Transverse colon (tissue), 4 donors: ENCODE measurements at regions not wholly inside any gene's neighbourhood (a gene's known extent, or its start where the extent isn't known, plus 50 kb on each side); places are given as distances from the start of the nearest gene placed in this dataset.

ENCODE experiments used
- DNase-seq: peaks from one replicate; pipeline ENCODE4 v3.0.0-alpha.2; 2019
- H3K27ac ChIP-seq, 4 donors: fragments of 200-600 bp; sonication (generic); 2 replicates each; pipeline ENCODE4 v1.5.1; 2016 to 2018; ENCODE audit warnings: inconsistent platforms in 4 of 4
- H3K27me3 ChIP-seq: fragments of 200-600 bp; sonication (generic); 2 replicates; pipeline ENCODE4 v1.5.1; 2017; ENCODE audit warnings: inconsistent platforms
- H3K36me3 ChIP-seq, 4 donors: fragments of 200-600 bp; sonication (generic); 2 replicates each; pipeline ENCODE4 v1.5.1; 2017 to 2019; ENCODE audit warnings: inconsistent platforms in 4 of 4
- H3K4me1 ChIP-seq, 4 donors: fragments of 200-600 bp; sonication (generic); 2 replicates each; pipeline ENCODE4 v1.5.1; 2017 to 2020; ENCODE audit warnings: inconsistent platforms in 4 of 4
- H3K4me3 ChIP-seq, 4 donors: fragments of 200-600 bp; sonication (generic); 1 replicate in 1 of 4; 2 replicates in 3 of 4; pipeline versions ENCODE4 v1.5.1 to v1.6.1; 2017 to 2019; ENCODE audit warnings: inconsistent platforms in 4 of 4
- H3K9me3 ChIP-seq, 2 donors: fragments of 200-600 bp; sonication (generic); 2 replicates each; pipeline ENCODE4 v1.5.1; 2017 to 2019; ENCODE audit warnings: inconsistent platforms in 2 of 2
- CTCF ChIP-seq, 5 experiments: fragments of 200-600 bp in 3 of 5; fragments of 450-650 bp in 2 of 5; sonication (generic) in 3 of 5; IDR thresholded peaks; 1 replicate in 2 of 5; 2 replicates in 3 of 5; pipeline ENCODE4 v1.5.1; 2016 to 2017; ENCODE audit warnings: antibody characterized with exemption in 5 of 5, inconsistent platforms in 3 of 5, mild to moderate bottlenecking in 2 of 5, moderate library complexity in 1 of 5
- EP300 ChIP-seq: sonication (generic); formaldehyde crosslinking; IDR thresholded peaks from one replicate; pipeline ENCODE4 v1.6.1; 2017; ENCODE audit warnings: antibody characterized with exemption, low read depth
- POLR2A ChIP-seq: fragments of 450-650 bp; IDR thresholded peaks from one replicate; pipeline ENCODE4 v1.6.1; 2016; ENCODE audit warnings: antibody characterized with exemption, mild to moderate bottlenecking, moderate library complexity
- POLR2AphosphoS5 ChIP-seq, 3 donors: sonication (generic); formaldehyde crosslinking; IDR thresholded peaks; one replicate each; pipeline ENCODE4 v1.6.1; 2016; ENCODE audit warnings: antibody characterized with exemption in 3 of 3
- WGBS, 2 donors: methylation state at CpG; one replicate each; pipeline ENCODE4 v1.1.5; 2018; ENCODE audit warnings: low coverage in 1 of 2; 5-methylcytosine and 5-hydroxymethylcytosine counted together
- in situ Hi-C, 4 donors: fragments of 200-750 bp; cut with MboI; loops; one replicate each; pipeline versions ENCODE4 v1.15.0 to v1.15.1; 2017; ENCODE audit warnings: low sequenced_read_pairs in 3 of 4, low pct_ligation_motif_present in 1 of 4, low pct_unique_long_range_greater_than_20kb in 1 of 4
- intact Hi-C: fragments of 100-400 bp; cut with DNase I; formaldehyde crosslinking; loops from one replicate; pipeline ENCODE4 v1.15.1; 2023; ENCODE audit warnings: low total_unique reads

- no peak overlapping the region for H3K27ac ChIP-seq
- intact Hi-C loops, result no loop called here
- WGBS, 2 donors, result 50 to 51% methylated on average over 2 of the region's 2 CpGs
Measured at GRCh38 chr3:21357241-21357640, 393.8 kb downstream of the ZNF385D start.

DNA sequence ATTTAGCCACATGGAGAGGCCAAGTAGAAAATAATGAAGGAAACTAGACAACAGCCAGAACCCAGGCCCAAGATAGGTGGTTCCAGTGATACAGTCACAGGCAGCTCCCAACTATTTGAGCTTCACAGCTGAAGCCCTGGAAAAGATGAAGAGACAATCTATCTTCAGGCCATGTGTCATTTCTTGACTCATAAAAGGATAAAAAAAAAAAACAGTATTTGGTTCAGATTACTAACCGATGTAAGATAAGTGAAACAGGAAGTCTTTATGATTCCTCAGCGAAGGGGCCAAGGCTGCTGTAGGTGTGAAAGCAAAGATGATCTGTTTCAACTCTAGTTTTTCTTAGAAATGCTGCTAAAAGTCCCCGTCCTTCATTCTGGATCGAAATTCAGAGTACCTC is 394.6 kb downstream of the ZNF385D start:
- WGBS, 2 donors, result 72 to 73% methylated on average over 4 of the region's 4 CpGs
- no peak for TF ChIP-seq CTCF (IDR thresholded peaks at IDR 0.05)
- TF ChIP-seq POLR2AphosphoS5 (IDR thresholded peaks at IDR 0.05), result no peak
- no peak for TF ChIP-seq POLR2A
- TF ChIP-seq EP300, result no peak
- Histone ChIP-seq H3K36me3 (no peaks in the 10 kb centered on the region), H3K4me3 (no peak overlapping the region), H3K27ac (no peak overlapping the region), H3K4me1 (no peaks in the 10 kb centered on the region), H3K9me3 (no peaks in the 10 kb centered on the region), H3K27me3 (no peaks in the 10 kb centered on the region)
- intact Hi-C loops, result no loop called here
- in situ Hi-C loops, result no loop called here
- no peak for DNase-seq

More at GRCh38 chr3:21357241-21357640, 393.8 kb downstream of the ZNF385D start:
- no peak for DNase-seq
- TF ChIP-seq CTCF (IDR thresholded peaks at IDR 0.05) (no peak), POLR2AphosphoS5 (IDR thresholded peaks at IDR 0.05) (no peak), POLR2A (no peak), EP300 (no peak)
- no peaks in the 10 kb centered on the region for H3K36me3 ChIP-seq
- no peak overlapping the region for H3K4me3 ChIP-seq
- H3K4me1 ChIP-seq, result no peaks in the 10 kb centered on the region
- no peaks in the 10 kb centered on the region for H3K9me3 ChIP-seq
- in situ Hi-C loops, result no loop called here
- H3K27me3 ChIP-seq, result no peaks in the 10 kb centered on the region

GRCh38 chr3:21345382-21345976 is 405.5 kb downstream of the ZNF385D start:
- Histone ChIP-seq H3K4me3 (no peak overlapping the region), H3K9me3 (peaks cover 0 to 4% of the 10 kb centered on the region in 2 donors), H3K27ac (no peak overlapping the region), H3K4me1 (no peaks in the 10 kb centered on the region), H3K36me3 (no peaks in the 10 kb centered on the region), H3K27me3 (no peaks in the 10 kb centered on the region)
- TF ChIP-seq CTCF (IDR thresholded peaks at IDR 0.05) (no peak), POLR2AphosphoS5 (IDR thresholded peaks at IDR 0.05) (no peak), POLR2A (no peak)
- intact Hi-C loops (no loop called here), in situ Hi-C loops (no loop called here)
- DNase-seq, result no peak
- 68 to 94% methylated on average over 6 to 7 of the region's 7 CpGs for WGBS, 2 donors

DNA sequence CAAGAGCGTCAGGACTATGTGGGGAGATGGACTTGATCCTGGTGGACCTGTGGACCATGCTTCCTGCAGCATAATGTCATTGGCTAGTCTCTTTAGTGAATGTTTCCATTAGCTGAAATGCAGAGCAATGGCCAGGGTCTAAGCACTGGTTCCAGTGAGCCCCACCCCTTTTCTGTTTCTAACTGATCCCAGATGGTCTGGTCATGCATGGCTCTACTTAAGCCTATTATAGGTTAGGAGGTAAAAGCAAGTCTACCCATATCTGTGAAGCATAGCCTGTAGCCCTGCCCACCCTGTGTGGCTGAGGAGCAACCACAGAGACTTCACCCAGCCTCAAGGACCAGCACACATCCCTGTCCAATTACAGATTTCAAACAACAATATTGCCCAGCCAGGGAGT is 419.2 kb downstream of the ZNF385D start:
- Histone ChIP-seq H3K9me3 (no peaks in the 10 kb centered on the region), H3K27me3 (no peaks in the 10 kb centered on the region), H3K36me3 (no peaks in the 10 kb centered on the region), H3K27ac (no peak overlapping the region), H3K4me1 (no peaks in the 10 kb centered on the region), H3K4me3 (no peak overlapping the region)
- no peak for TF ChIP-seq POLR2A
- no peak for TF ChIP-seq EP300
- TF ChIP-seq CTCF (IDR thresholded peaks at IDR 0.05), result no peak
- no peak for TF ChIP-seq POLR2AphosphoS5 (IDR thresholded peaks at IDR 0.05)
- in situ Hi-C loops (no loop called here), intact Hi-C loops (no loop called here)
- 90% methylated on average over 1 of the region's 1 CpG; no CpG with 5 or more reads in 1 of the 2 donors for WGBS, 2 donors
- DNase-seq, result no peak
